ENCODE measurements at regions not wholly inside any gene's neighbourhood (a gene's known extent, or its start where the extent isn't known, plus 50 kb on each side); places are given as distances from the start of the nearest gene placed in this dataset.
"Not testable (repeated sequence)": the region's sequence is repeated elsewhere in the genome, so short reads cannot be mapped to it uniquely, and the experiment has no call there.

- no peak for DNase-seq (ENCODE audit: low spot score)
- intact Hi-C loops (cut with micrococcal nuclease; ENCODE audit: unreplicated experiment), result no loop called here
- ChIA-PET CTCF (ENCODE audit: unreplicated experiment) (no interaction called here), POLR2A (no interaction called here)
- Histone ChIP-seq H4K20me1 (ENCODE audit: insufficient read depth, low read length) (no peaks in the 10 kb centered on the region), H3K4me1 (ENCODE audit: insufficient read depth, low read length, poor library complexity, severe bottlenecking) (no peaks in the 10 kb centered on the region), H2AFZ (ENCODE audit: low read length) (no peak overlapping the region), H3K79me2 (ENCODE audit: insufficient read depth, low read depth, low read length) (no peaks in the 10 kb centered on the region), H3K4me2 (ENCODE audit: low read length) (no peak overlapping the region), H3K9me3 (ENCODE audit: low read length) (no peaks in the 10 kb centered on the region), H3K27ac (ENCODE audit: low read depth, low read length, poor library complexity, severe bottlenecking) (no peak overlapping the region), H3K4me3 (ENCODE audit: low read depth, low read length, poor library complexity, severe bottlenecking) (no peak overlapping the region), H3K9me2 (ENCODE audit: insufficient read depth, low read length) (no peaks in the 10 kb centered on the region), H3K36me3 (ENCODE audit: insufficient read depth, low read length) (no peaks in the 10 kb centered on the region)
- BruUV-seq (replicated peaks), result no TSS peak
- no peak for TF ChIP-seq EZH2phosphoT487 (IDR thresholded peaks at IDR 0.05; ENCODE audit: borderline replicate concordance, low read depth, low read length)
- TF ChIP-seq, protein P1, sequence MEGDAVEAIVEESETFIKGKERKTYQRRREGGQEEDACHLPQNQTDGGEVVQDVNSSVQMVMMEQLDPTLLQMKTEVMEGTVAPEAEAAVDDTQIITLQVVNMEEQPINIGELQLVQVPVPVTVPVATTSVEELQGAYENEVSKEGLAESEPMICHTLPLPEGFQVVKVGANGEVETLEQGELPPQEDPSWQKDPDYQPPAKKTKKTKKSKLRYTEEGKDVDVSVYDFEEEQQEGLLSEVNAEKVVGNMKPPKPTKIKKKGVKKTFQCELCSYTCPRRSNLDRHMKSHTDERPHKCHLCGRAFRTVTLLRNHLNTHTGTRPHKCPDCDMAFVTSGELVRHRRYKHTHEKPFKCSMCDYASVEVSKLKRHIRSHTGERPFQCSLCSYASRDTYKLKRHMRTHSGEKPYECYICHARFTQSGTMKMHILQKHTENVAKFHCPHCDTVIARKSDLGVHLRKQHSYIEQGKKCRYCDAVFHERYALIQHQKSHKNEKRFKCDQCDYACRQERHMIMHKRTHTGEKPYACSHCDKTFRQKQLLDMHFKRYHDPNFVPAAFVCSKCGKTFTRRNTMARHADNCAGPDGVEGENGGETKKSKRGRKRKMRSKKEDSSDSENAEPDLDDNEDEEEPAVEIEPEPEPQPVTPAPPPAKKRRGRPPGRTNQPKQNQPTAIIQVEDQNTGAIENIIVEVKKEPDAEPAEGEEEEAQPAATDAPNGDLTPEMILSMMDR (conservative IDR thresholded peaks at IDR 0.05; ENCODE audit: low read length), result no peak
Measured at GRCh38 chr2:13332060-13332459, 615.3 kb downstream of the TRIB2 start.

- intact Hi-C loops (cut with micrococcal nuclease; ENCODE audit: unreplicated experiment); POLR2A ChIA-PET: not testable (repeated sequence)
Measured at GRCh38 chr2:13334071-13334470, 617.3 kb downstream of the TRIB2 start.

DNA sequence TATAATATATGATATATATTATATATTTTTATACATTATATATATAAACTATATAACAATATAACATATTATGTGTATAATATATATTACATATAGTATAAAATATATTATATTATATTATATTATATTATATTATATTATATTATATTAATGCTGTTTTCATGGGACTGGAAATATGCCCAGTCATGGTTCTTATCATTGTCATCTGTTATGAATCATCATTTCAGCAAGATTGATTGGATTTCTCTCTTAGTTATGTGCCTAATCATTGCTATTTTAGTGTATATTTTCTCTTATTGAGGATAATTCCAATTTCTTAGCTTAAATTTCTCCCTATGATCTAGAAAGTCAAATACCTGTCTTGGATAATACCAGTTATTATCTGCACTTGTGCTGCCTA, 617.8 kb downstream of the TRIB2 start:
- no TSS peak for BruUV-seq (replicated peaks)
- Histone ChIP-seq H3K36me3 (ENCODE audit: insufficient read depth, low read length) (no peaks in the 10 kb centered on the region), H3K79me2 (ENCODE audit: insufficient read depth, low read depth, low read length) (no peaks in the 10 kb centered on the region), H3K27ac (ENCODE audit: low read depth, low read length, poor library complexity, severe bottlenecking) (no peak overlapping the region), H3K4me1 (ENCODE audit: insufficient read depth, low read length, poor library complexity, severe bottlenecking) (no peaks in the 10 kb centered on the region), H2AFZ (ENCODE audit: low read length) (no peak overlapping the region), H4K20me1 (ENCODE audit: insufficient read depth, low read length) (no peaks in the 10 kb centered on the region), H3K9me3 (ENCODE audit: low read length) (no peaks in the 10 kb centered on the region), H3K4me2 (ENCODE audit: low read length) (no peak overlapping the region), H3K9me2 (ENCODE audit: insufficient read depth, low read length) (no peaks in the 10 kb centered on the region), H3K4me3 (ENCODE audit: low read depth, low read length, poor library complexity, severe bottlenecking) (no peak overlapping the region)
- no peak for DNase-seq (ENCODE audit: low spot score)
- ChIA-PET CTCF (ENCODE audit: unreplicated experiment) (no interaction called here), POLR2A (no interaction called here)
- intact Hi-C loops (cut with micrococcal nuclease; ENCODE audit: unreplicated experiment), result no loop called here
- TF ChIP-seq, protein P1 (conservative IDR thresholded peaks at IDR 0.05; ENCODE audit: low read length), result no peak
- no peak for TF ChIP-seq EZH2phosphoT487 (IDR thresholded peaks at IDR 0.05; ENCODE audit: borderline replicate concordance, low read depth, low read length)

More at GRCh38 chr2:13334071-13334470, 617.3 kb downstream of the TRIB2 start:
- H3K9me3 ChIP-seq (ENCODE audit: low read length); H3K4me2 ChIP-seq (ENCODE audit: low read length); H3K9me2 ChIP-seq (ENCODE audit: insufficient read depth, low read length); H3K4me3 ChIP-seq (ENCODE audit: low read depth, low read length, poor library complexity, severe bottlenecking); H3K36me3 ChIP-seq (ENCODE audit: insufficient read depth, low read length); H2AFZ ChIP-seq (ENCODE audit: low read length); DNase-seq (ENCODE audit: low spot score); CTCF ChIA-PET (ENCODE audit: unreplicated experiment); H3K79me2 ChIP-seq (ENCODE audit: insufficient read depth, low read depth, low read length); H4K20me1 ChIP-seq (ENCODE audit: insufficient read depth, low read length); H3K27ac ChIP-seq (ENCODE audit: low read depth, low read length, poor library complexity, severe bottlenecking); BruUV-seq (replicated peaks); H3K4me1 ChIP-seq (ENCODE audit: insufficient read depth, low read length, poor library complexity, severe bottlenecking): not testable (repeated sequence)
